Gastroesophageal sphincter (tissue), 3 donors: ENCODE measurements at regions not wholly inside any gene's neighbourhood (a gene's known extent, or its start where the extent isn't known, plus 50 kb on each side); places are given as distances from the start of the nearest gene placed in this dataset.

Experiments used
- EP300 ChIP-seq: sonication (generic); formaldehyde crosslinking; IDR thresholded peaks from one replicate; pipeline ENCODE4 v1.6.1; 2017; ENCODE audit warnings: antibody characterized with exemption, mild to moderate bottlenecking
- POLR2A ChIP-seq, 2 donors: fragments of 450-650 bp; IDR thresholded peaks; one replicate each; pipeline ENCODE4 v1.6.1; 2017; ENCODE audit warnings: antibody characterized with exemption in 2 of 2, mild to moderate bottlenecking in 2 of 2, moderate library complexity in 1 of 2
- TF ChIP-seq, protein P1 (sequence below), 4 experiments: fragments of 200-600 bp in 2 of 4; fragments of 450-650 bp in 2 of 4; sonication (generic) in 1 of 4; IDR thresholded peaks; one replicate each; pipeline ENCODE4 v1.5.1; 2017 to 2019; ENCODE audit warnings: antibody characterized with exemption in 4 of 4, mild to moderate bottlenecking in 2 of 4, moderate library complexity in 2 of 4

DNA sequence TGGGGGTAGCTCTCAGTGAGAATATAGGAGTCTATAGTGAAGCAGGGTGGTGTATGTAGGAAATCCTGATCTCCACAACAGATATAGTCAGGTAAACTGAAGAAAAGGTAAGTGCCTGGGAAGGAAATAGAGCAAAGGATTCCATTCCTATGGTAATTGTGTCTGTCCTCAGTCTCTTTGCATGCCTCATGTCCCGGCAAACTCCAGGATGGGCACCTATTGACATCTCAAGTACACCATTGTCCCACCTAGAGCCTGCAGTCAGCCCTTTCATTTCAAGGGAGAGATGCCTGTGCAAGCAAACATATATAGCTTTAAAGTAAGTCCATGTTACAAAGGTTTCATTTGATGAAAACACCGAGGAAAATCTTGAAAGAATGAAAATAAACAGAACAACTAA lies 257.7 kb upstream of the AZI2 start:
- TF ChIP-seq, protein P1, sequence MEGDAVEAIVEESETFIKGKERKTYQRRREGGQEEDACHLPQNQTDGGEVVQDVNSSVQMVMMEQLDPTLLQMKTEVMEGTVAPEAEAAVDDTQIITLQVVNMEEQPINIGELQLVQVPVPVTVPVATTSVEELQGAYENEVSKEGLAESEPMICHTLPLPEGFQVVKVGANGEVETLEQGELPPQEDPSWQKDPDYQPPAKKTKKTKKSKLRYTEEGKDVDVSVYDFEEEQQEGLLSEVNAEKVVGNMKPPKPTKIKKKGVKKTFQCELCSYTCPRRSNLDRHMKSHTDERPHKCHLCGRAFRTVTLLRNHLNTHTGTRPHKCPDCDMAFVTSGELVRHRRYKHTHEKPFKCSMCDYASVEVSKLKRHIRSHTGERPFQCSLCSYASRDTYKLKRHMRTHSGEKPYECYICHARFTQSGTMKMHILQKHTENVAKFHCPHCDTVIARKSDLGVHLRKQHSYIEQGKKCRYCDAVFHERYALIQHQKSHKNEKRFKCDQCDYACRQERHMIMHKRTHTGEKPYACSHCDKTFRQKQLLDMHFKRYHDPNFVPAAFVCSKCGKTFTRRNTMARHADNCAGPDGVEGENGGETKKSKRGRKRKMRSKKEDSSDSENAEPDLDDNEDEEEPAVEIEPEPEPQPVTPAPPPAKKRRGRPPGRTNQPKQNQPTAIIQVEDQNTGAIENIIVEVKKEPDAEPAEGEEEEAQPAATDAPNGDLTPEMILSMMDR (IDR thresholded peaks at IDR 0.05): no peak
- TF ChIP-seq POLR2A (IDR thresholded peaks at IDR 0.05) (no peak), EP300 (no peak)
